HepG2 (cell line): ENCODE measurements at regions not wholly inside any gene's neighbourhood (a gene's known extent, or its start where the extent isn't known, plus 50 kb on each side); places are given as distances from the start of the nearest gene placed in this dataset.

ENCODE experiments used
- ATAC-seq: fragments of 200-7000 bp; cut with Tn5 transposase; 3 replicates; pipeline ENCODE4 v1.9.1; 2020; ENCODE audit warnings: mild to moderate bottlenecking, moderate library complexity
- BruUV-seq: library from RNA; stranded (reverse); fragments of 400-500 nt; replicated peaks from 2 replicates; lab custom pipeline; 2021; lab: Mats Ljungman, UMichigan
- CTCF ChIA-PET: fragments of 300-600 bp; formaldehyde crosslinking; extraction: SDS; loops from one replicate; lab custom pipeline; 2021; ENCODE audit warnings: low total read pairs, inconsistent platforms, low intra/inter-chr PET ratio; lab: Yijun Ruan, JAX
- POLR2A ChIA-PET: fragments of 350-600 bp; sonication (Branson Sonifier 250); formaldehyde crosslinking; loops from one replicate; lab custom pipeline; 2020; ENCODE audit warnings: antibody characterized with exemption, inconsistent platforms; lab: Yijun Ruan, JAX
- DNase-seq: peaks from one replicate; pipeline ENCODE4 v3.0.0-alpha.2; 2015; ENCODE audit warnings: low spot score
- FAIRE-seq: peaks from 3 replicates; lab custom pipeline; 2011; peaks lifted over from hg19 to GRCh38; lab: Jason Lieb, UNC
- H2AFZ ChIP-seq: one replicate; pipeline ENCODE4 v1.6.1; 2011; ENCODE audit warnings: low read length, inconsistent platforms
- H3K27ac ChIP-seq: fragments of 300-600 bp; 3 replicates; pipeline ENCODE4 v1.8.0; 2011; ENCODE audit warnings: mixed run types, mild to moderate bottlenecking, mixed read lengths, low read length, inconsistent platforms; ENCODE audit not compliant: insufficient read depth; ENCODE audit errors: extremely low read length
- H3K27me3 ChIP-seq, 2 experiments: fragments of 200-600 bp in 1 of 2; 2 replicates in 1 of 2; 3 replicates in 1 of 2; pipeline versions ENCODE4 v1.6.0 to v1.8.0; 2011; ENCODE audit warnings: low read length in 2 of 2, mild to moderate bottlenecking in 2 of 2, moderate library complexity in 2 of 2, inconsistent platforms in 1 of 2; ENCODE audit not compliant: insufficient read depth in 2 of 2, control insufficient read depth in 1 of 2
- H3K36me3 ChIP-seq, 2 experiments: fragments of 200-600 bp in 1 of 2; replicated peaks in 1 of 2; 2 replicates in 1 of 2; 3 replicates in 1 of 2; pipeline versions ENCODE4 v1.5.1 to v1.8.0; 2011; ENCODE audit warnings: low read length in 2 of 2, inconsistent platforms in 1 of 2; ENCODE audit not compliant: insufficient read depth in 2 of 2, control insufficient read depth in 1 of 2
- H3K4me1 ChIP-seq: 2 replicates; pipeline ENCODE4 v1.5.1; 2012; ENCODE audit warnings: low read length, inconsistent platforms; ENCODE audit not compliant: insufficient read depth
- H3K4me2 ChIP-seq: 2 replicates; pipeline ENCODE4 v1.6.0; 2011; ENCODE audit warnings: low read depth, low read length, inconsistent platforms
- H3K4me3 ChIP-seq, 3 experiments: fragments of 200-600 bp in 1 of 3; sonication (generic), shearing (Covaris generic) in 1 of 3; replicated peaks in 1 of 3; 2 replicates each; pipeline ENCODE4 v1.5.1; 2011 to 2016; ENCODE audit warnings: low read length in 3 of 3, inconsistent platforms in 2 of 3, low read depth in 2 of 3, mild to moderate bottlenecking in 2 of 3, control low read depth in 1 of 3, mixed read lengths in 1 of 3; ENCODE audit not compliant: insufficient read depth in 1 of 3
- H3K79me2 ChIP-seq: one replicate; pipeline ENCODE4 v1.6.1; 2011; ENCODE audit warnings: low read length, inconsistent platforms; ENCODE audit not compliant: insufficient read depth
- H3K9ac ChIP-seq: 2 replicates; pipeline ENCODE4 v1.6.0; 2011; ENCODE audit warnings: mild to moderate bottlenecking, low read depth, low read length, inconsistent platforms; ENCODE audit not compliant: insufficient read depth
- H3K9me3 ChIP-seq: 2 replicates; pipeline ENCODE4 v1.5.1; 2012; ENCODE audit warnings: mild to moderate bottlenecking, low read length
- H4K20me1 ChIP-seq: 2 replicates; pipeline ENCODE4 v1.6.0; 2011; ENCODE audit warnings: inconsistent platforms, mild to moderate bottlenecking, low read length, moderate library complexity; ENCODE audit not compliant: insufficient read depth
- MAFF ChIP-seq: IDR thresholded peaks from 2 replicates; pipeline ENCODE4 v1.6.1; 2011; ENCODE audit warnings: low read depth, low read length, improper control_type of control experiment
- MAFK ChIP-seq, 2 experiments: IDR thresholded peaks in 1 of 2; conservative IDR thresholded peaks in 1 of 2; 2 replicates each; pipeline ENCODE4 v1.6.1; 2011; ENCODE audit warnings: improper control_type of control experiment in 2 of 2, low read length in 2 of 2
- MTA1 ChIP-seq: sonication (generic); formaldehyde crosslinking; IDR thresholded peaks from 2 replicates; pipeline ENCODE4 v1.4.0; 2020; ENCODE audit warnings: missing genetic modification reagents, mild to moderate bottlenecking, borderline replicate concordance
- ZNF674 ChIP-seq: sonication (generic); formaldehyde crosslinking; IDR thresholded peaks from 2 replicates; pipeline ENCODE4 v1.5.0; 2020; ENCODE audit warnings: low read depth, mild to moderate bottlenecking, missing genetic modification reagents
- ZNF713 ChIP-seq: sonication (generic); formaldehyde crosslinking; IDR thresholded peaks from 2 replicates; pipeline ENCODE4 v1.4.0; 2020; ENCODE audit warnings: mild to moderate bottlenecking, missing genetic modification reagents
- WGBS: methylation state at CpG from one replicate; pipeline ENCODE4 v1.1.6; 2017; ENCODE audit warnings: low lambda C conversion rate; 5-methylcytosine and 5-hydroxymethylcytosine counted together
- in situ Hi-C: cut with HindIII; loops from 2 replicates; pipeline ENCODE4 v1.10.0; 2017; ENCODE audit warnings: low pct_unique_long_range_greater_than_20kb; ENCODE audit not compliant: extremely low pct_ligation_motif_present
- intact Hi-C: fragments of 100-400 bp; cut with micrococcal nuclease; formaldehyde crosslinking; loops from one replicate; pipeline ENCODE4 v1.10.0; 2022; ENCODE audit not compliant: unreplicated experiment

DNA sequence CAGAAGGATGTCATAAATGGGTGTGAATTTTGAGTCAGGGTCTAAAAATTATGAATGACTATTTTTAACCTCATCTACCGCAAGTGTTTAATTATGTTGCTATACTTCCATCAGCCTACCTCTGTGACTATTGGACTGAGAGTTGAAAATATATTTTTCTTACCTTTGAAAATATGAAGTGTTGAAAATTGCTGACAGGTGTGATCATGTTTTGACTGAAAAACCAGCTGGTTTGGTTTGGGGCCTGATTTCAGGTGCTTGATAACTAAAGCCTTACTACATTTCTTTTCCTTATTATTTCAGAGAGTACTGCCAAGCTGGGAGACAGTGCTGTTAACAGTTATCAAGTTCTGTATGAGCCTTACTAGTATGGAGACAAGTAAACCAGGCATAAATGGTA, 107.2 kb upstream of the DUSP10 start:
- ATAC-seq (no peak), DNase-seq (no peak), FAIRE-seq (no peak)
- Histone ChIP-seq H3K9me3 (no peaks in the 10 kb centered on the region), H3K36me3 (no peaks in the 10 kb centered on the region), H3K4me1 (no peaks in the 10 kb centered on the region), H3K9ac (no peak overlapping the region), H4K20me1 (no peaks in the 10 kb centered on the region), H3K79me2 (no peaks in the 10 kb centered on the region), H3K27ac (no peak overlapping the region), H3K4me3 (no peak overlapping the region), H2AFZ (no peak overlapping the region), H3K27me3 (no peaks in the 10 kb centered on the region), H3K4me2 (no peak overlapping the region)
- intact Hi-C loops: loop anchor here (10.0 kb wide), 1 partner anchor 554 kb away; no protein-coding TSS in a partner anchor
- BruUV-seq: no TSS peak
- 43% methylated on average over 1 of the region's 1 CpG for WGBS
- in situ Hi-C loops: no loop called here
- TF ChIP-seq MAFK (conservative IDR thresholded peaks at IDR 0.05 in 1 of 2, IDR thresholded peaks at IDR 0.05 in 1 of 2; ENCODE audit: low read length in 2 of 2) (peak; percentile 19 to 63; a peak in 2 of 4 replicates), MAFF (peak; percentile 24; the same call in 1 of the 2 replicates), MTA1 (CRISPR knock-in tag) (no peak)
- POLR2A ChIA-PET: no interaction called here
- CTCF ChIA-PET: no interaction called here

DNA sequence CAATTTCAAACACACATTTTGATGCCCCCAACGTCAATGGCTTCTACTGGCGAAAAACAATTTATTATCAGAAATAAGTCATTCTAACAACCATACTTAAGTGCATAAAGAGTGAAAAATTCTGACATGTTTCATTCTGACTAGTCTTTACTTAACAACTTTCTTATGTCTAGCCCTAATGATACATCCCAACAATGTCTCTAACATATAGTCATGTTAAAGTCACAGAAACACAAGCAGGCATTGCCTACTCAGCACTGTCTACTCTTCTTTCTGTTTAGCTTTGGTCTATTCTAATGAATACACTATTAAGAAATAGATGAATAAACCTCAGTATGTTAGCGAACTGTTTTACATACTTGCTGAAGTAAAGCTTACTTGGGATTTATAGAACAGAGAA, 105.8 kb upstream of the DUSP10 start:
- H3K4me3 ChIP-seq: no peak overlapping the region
- no TSS peak for BruUV-seq
- H3K27ac ChIP-seq: no peak overlapping the region
- no peaks in the 10 kb centered on the region for H3K4me1 ChIP-seq
- DNase-seq (no peak), FAIRE-seq (no peak), ATAC-seq (no peak)
- H2AFZ ChIP-seq: no peak overlapping the region
- no peak overlapping the region for H3K9ac ChIP-seq
- H4K20me1 ChIP-seq: no peaks in the 10 kb centered on the region
- H3K4me2 ChIP-seq: no peak overlapping the region
- H3K79me2 ChIP-seq: no peaks in the 10 kb centered on the region
- POLR2A ChIA-PET: no interaction called here
- 17% methylated on average over 3 of the region's 3 CpGs for WGBS
- TF ChIP-seq ZNF674 (CRISPR knock-in tag): no peak
- TF ChIP-seq ZNF713 (CRISPR knock-in tag): no peak
- no peaks in the 10 kb centered on the region for H3K9me3 ChIP-seq
- no peaks in the 10 kb centered on the region for H3K27me3 ChIP-seq
- in situ Hi-C loops: no loop called here
- CTCF ChIA-PET: no interaction called here
- intact Hi-C loops: loop anchor here (10.0 kb wide), 1 partner anchor 553 kb away; no protein-coding TSS in a partner anchor
- no peaks in the 10 kb centered on the region for H3K36me3 ChIP-seq
